NCI-H1105 treated with DMSO at 0.1 percent for 48 hours (cell line): ENCODE measurements at regions not wholly inside any gene's neighbourhood (a gene's known extent, or its start where the extent isn't known, plus 50 kb on each side); places are given as distances from the start of the nearest gene placed in this dataset.
"Not testable (repeated sequence)": the region's sequence is repeated elsewhere in the genome, so short reads cannot be mapped to it uniquely, and the experiment has no call there.

Experiments
- DNase-seq: peaks from one replicate; lab custom pipeline; 2025; lab: John Stamatoyannopoulos, UW

DNA sequence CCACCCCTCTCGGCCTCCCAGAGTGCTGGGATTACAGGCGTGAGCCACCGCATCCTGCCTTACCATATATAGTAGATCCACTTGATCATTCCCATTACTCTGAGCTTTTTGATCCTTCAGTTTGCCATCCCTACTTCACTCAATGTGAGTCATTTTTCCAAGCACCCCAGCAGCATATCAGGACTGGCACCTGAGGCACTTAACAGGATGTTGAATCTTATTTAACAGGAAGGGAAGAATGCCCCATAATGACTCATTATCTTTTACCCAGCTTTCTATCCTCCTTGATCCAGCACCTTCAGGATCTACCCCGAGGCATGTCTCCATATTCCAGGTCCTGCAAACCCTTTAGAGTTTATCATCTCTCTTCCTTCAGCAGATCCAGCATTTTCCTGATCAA lies 84.9 kb upstream of the CMKLR1 start:
- no peak for DNase-seq

DNA sequence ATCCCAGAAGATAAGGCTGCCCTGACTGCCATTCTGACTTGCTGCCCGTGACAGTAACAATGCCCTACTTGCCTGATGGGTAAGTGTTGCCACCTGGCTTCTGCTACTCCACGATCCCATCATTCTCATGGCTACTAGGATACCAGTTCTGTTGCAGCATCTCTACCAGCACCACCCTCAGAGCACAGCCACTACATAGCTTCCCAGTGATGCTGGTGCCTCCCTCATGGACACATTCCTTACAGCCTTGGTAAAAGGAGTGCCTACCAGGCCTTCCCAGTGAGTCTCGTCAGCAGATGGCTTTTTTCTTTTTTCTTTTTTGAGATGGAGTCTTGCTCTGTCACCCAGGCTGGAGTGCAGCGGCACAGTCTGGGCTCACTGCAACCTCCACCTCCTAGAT lies 84.4 kb upstream of the CMKLR1 start:
- no peak for DNase-seq

DNA sequence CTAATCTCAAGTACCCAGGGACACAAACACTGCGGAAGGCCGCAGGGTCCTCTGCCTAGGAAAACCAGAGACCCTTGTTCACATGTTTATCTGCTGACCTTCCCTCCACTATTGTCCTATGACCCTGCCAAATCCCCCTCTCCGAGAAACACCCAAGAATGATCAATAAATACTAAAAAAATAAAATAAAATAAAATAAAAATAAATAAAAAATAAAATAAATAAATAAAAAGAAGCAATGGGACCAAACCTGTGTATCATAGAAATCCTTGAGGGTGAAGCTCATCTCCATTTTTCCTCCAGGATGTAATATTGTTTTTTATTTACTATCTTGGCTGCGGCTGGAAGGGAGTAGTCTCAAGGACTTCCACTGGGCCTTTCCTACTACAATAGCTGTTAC lies 82.0 kb upstream of the CMKLR1 start:
- not testable (repeated sequence) for DNase-seq

DNA sequence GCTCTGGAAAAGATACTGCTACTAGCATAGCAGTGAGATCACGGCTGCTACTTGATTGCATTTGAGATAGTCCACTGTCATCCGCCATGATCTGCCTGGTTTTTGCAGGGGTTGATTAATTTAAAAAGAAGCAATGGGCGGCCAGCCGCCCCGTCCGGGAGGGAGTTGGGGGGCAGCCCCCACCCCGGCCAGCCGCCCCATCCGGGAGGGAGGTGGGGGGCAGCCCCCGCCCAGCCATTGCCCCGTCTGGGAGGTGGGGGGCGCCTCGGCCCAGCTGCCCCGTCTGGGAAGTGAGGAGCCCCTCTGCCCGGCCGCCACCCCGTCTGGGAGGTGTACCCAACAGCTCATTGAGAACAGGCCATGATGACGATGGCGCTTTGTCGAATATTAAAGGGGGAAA lies 81.3 kb upstream of the CMKLR1 start:
- DNase-seq: not testable (repeated sequence)

DNA sequence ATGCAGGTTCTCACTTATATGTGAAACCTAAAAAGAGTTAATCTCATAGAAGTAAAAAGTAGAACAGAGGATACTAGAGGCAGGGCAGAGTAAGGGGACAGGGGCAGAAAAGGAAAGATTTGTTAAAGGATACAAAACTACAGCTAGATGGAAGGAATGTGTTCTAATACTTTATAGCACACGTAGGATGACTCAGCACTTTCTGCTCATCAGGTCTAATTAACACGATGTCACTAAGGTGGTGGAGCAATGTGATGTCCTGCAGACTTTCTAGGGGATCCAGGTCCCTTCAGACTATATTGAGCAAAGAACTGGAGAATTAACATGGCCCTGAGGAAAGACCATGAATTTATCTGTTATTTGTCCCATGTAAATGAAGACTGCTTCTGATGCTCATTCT lies 80.8 kb upstream of the CMKLR1 start:
- DNase-seq: no peak

GRCh38 chr12:108418164-108418890 lies 79.2 kb upstream of the CMKLR1 start:
- DNase-seq: no peak

- no peak for DNase-seq
Observed at GRCh38 chr12:108414021-108414420, 74.9 kb upstream of the CMKLR1 start.

DNA sequence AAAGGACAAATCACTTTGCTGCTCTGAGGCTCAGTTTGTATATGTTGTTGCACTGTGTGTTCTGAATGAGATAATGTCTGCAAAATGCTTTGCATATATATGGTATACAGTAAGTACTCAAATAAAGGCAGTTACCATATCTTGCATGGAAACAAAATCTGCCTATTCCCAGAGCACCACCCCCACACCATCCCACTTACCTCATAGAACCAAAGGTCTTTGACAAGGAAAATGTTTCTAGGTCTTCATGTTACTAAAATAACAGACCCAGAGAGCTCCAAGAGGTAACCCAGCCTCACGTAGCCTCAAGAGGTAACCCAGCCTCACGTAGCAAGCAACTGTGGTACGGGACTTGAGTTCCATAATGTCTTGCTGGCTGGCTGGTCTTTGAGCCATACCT lies 71.6 kb upstream of the CMKLR1 start:
- no peak for DNase-seq

GRCh38 chr12:108409481-108409880 lies 70.4 kb upstream of the CMKLR1 start:
- DNase-seq: no peak

- DNase-seq: no peak
Observed at GRCh38 chr12:108403952-108404351, 64.8 kb upstream of the CMKLR1 start.

- DNase-seq: no peak
Observed at GRCh38 chr12:108401964-108402363, 62.9 kb upstream of the CMKLR1 start.

GRCh38 chr12:108400900-108401480 lies 61.9 kb upstream of the CMKLR1 start:
- DNase-seq: no peak

GRCh38 chr12:108400481-108400880 lies 61.4 kb upstream of the CMKLR1 start:
- DNase-seq: no peak

DNA sequence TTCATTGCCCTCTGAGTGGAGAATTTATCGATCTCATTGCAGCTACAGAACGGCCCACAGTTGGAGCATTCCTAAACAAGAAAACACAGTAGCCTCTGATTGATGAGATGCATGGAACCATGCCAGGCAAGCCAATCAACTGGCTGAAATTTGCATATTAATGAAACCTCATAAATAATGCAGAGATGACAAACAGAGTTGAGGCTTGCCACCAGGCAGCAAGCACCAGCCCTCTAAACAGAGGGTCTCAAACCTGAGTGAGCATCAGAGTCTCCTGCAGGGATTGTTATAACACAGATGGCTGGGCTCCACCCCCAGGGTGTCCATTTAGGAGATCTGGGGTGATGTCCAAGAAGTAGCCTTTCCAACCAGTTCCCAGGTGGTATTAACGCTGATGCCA lies 60.9 kb upstream of the CMKLR1 start:
- DNase-seq: no peak

DNA sequence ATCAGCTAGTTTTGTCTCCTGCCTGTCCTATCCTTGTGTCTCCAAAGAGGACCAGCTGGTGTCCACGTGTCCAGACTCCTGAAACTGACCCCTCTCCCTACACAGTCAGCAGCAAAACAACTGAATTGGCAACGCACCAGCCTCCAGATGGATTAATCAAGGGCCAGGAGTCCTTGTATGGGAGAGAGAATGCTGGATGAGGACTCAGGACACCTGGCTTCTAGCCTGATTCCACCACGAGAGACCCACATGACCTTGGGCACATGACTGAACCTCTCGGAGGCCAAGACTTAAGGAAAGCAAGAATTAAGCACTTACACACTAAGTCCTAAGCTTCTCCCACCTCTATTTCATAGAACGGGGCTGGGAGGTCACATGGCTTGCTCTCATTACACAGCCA lies 60.4 kb upstream of the CMKLR1 start:
- DNase-seq: no peak

- DNase-seq: no peak
Observed at GRCh38 chr12:108394196-108394595, 55.1 kb upstream of the CMKLR1 start.

- no peak for DNase-seq
Observed at GRCh38 chr12:108392284-108392683, 53.2 kb upstream of the CMKLR1 start.

DNA sequence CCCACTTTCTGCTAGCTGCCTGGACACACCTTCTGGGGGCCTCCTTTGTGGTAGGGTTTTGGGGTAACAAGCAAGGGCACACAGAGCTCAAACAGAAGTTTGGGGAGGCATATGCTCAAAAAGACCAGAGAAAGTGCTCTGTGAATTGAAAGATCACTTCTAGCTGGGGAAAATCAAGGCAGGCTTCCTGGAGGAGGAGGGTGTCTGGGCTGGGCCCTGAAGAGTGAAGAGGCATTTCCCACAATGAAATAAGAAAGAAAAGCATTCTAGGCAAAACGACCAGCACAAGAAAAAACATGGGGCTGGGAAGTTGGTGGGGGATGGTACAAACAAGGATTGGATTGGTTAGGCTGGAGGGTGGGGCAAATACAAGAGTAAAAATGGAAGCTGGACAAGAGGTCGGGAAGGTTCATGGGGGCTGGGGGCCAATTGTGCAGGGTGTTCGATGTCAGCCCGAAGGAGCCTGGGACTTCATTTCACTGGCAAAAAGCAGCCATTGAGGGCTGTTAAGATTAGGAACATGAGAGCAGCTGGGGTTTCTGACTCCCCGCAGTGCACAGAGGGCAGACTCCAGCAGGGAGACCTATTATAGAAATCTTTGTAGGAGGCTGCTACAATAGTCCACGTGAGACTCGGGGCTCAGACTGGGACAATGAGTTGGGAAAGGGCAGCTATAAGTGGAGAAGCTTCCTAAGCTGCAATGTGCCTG lies 51.5 kb upstream of the CMKLR1 start:
- DNase-seq: no peak

GRCh38 chr12:108389544-108389943 lies 50.4 kb upstream of the CMKLR1 start:
- no peak for DNase-seq
